A549 (cell line): ENCODE measurements at regions not wholly inside any gene's neighbourhood (a gene's known extent, or its start where the extent isn't known, plus 50 kb on each side); places are given as distances from the start of the nearest gene placed in this dataset.

Experiments used
- CBX8 ChIP-seq: fragments of 200-600 bp; sonication (generic); IDR thresholded peaks from 2 replicates; pipeline ENCODE4 v1.6.1; 2016
- EP300 ChIP-seq, 2 experiments: fragments of >200 bp; sonication (Bioruptor Twin); formaldehyde crosslinking; IDR thresholded peaks; 2 replicates in 1 of 2; 3 replicates in 1 of 2; pipeline ENCODE4 v1.6.1; 2016 to 2017
- HDAC2 ChIP-seq: fragments of 200-600 bp; sonication (generic); IDR thresholded peaks from 2 replicates; pipeline ENCODE4 v1.6.1; 2016
- JUN ChIP-seq, 2 experiments: fragments of >200 bp; sonication (Bioruptor Twin); formaldehyde crosslinking; IDR thresholded peaks; 2 replicates in 1 of 2; 3 replicates in 1 of 2; pipeline ENCODE4 v1.6.1; 2016 to 2017
- KDM1A ChIP-seq: fragments of 200-600 bp; sonication (generic); IDR thresholded peaks from 2 replicates; pipeline ENCODE4 v1.6.1; 2016; ENCODE audit warnings: low read depth, mild to moderate bottlenecking
- POLR2A ChIP-seq: IDR thresholded peaks from 2 replicates; pipeline ENCODE4 v1.6.1; 2012; ENCODE audit warnings: mild to moderate bottlenecking, low read length
- RAD21 ChIP-seq, 2 experiments: fragments of >200 bp in 1 of 2; sonication (Bioruptor Twin) in 1 of 2; formaldehyde crosslinking in 1 of 2; IDR thresholded peaks in 1 of 2; conservative IDR thresholded peaks in 1 of 2; 2 replicates in 1 of 2; 3 replicates in 1 of 2; pipeline ENCODE4 v1.6.1; 2012 to 2018; ENCODE audit warnings: inconsistent platforms in 1 of 2
- SREBF2 ChIP-seq: fragments of 450-650 bp; IDR thresholded peaks from 2 replicates; pipeline ENCODE4 v1.6.1; 2014; ENCODE audit warnings: mild to moderate bottlenecking, moderate library complexity
- TP53 ChIP-seq: fragments of 250-450 bp; sonication (Bioruptor Pico); IDR thresholded peaks from 2 replicates; pipeline ENCODE4 v1.5.0; 2021; ENCODE audit warnings: mild to moderate bottlenecking, moderate library complexity
- TF ChIP-seq, protein P1 (sequence below): fragments of 200-600 bp; sonication (generic); IDR thresholded peaks from 2 replicates; pipeline ENCODE4 v1.6.1; 2016; ENCODE audit warnings: antibody characterized with exemption, mild to moderate bottlenecking, moderate library complexity
- TF ChIP-seq, protein P2 (sequence below): fragments of >200 bp; sonication (Bioruptor Twin); formaldehyde crosslinking; IDR thresholded peaks from 3 replicates; pipeline ENCODE4 v1.5.1; 2016

DNA sequence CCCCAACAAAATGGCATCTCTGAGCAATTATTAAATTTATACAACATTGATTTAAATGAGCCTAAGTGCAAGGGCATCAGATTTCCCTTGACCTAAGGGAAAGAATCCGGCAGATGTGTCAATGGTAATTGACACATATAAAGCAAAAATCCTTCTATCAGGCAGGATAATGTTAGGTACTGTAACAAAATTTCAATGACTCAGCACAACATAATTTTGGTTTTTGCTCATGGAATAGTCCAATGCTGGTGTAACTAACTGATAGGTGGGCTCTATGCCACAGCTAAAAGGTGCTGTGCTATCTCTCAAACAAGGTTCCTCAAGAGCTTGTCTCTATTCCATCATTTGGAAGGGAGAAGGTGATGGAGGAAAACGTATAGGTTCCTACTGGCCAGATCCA is 68.3 kb upstream of the MEIS1 start:
- TF ChIP-seq RAD21 (conservative IDR thresholded peaks at IDR 0.05 in 1 of 2, IDR thresholded peaks at IDR 0.05 in 1 of 2) = no peak
- no peak for TF ChIP-seq HDAC2
- TF ChIP-seq CBX8 = no peak
- TF ChIP-seq TP53 (CRISPR knock-in tag) = no peak
- TF ChIP-seq, protein P1, sequence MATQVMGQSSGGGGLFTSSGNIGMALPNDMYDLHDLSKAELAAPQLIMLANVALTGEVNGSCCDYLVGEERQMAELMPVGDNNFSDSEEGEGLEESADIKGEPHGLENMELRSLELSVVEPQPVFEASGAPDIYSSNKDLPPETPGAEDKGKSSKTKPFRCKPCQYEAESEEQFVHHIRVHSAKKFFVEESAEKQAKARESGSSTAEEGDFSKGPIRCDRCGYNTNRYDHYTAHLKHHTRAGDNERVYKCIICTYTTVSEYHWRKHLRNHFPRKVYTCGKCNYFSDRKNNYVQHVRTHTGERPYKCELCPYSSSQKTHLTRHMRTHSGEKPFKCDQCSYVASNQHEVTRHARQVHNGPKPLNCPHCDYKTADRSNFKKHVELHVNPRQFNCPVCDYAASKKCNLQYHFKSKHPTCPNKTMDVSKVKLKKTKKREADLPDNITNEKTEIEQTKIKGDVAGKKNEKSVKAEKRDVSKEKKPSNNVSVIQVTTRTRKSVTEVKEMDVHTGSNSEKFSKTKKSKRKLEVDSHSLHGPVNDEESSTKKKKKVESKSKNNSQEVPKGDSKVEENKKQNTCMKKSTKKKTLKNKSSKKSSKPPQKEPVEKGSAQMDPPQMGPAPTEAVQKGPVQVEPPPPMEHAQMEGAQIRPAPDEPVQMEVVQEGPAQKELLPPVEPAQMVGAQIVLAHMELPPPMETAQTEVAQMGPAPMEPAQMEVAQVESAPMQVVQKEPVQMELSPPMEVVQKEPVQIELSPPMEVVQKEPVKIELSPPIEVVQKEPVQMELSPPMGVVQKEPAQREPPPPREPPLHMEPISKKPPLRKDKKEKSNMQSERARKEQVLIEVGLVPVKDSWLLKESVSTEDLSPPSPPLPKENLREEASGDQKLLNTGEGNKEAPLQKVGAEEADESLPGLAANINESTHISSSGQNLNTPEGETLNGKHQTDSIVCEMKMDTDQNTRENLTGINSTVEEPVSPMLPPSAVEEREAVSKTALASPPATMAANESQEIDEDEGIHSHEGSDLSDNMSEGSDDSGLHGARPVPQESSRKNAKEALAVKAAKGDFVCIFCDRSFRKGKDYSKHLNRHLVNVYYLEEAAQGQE = no peak
- TF ChIP-seq, protein P2, sequence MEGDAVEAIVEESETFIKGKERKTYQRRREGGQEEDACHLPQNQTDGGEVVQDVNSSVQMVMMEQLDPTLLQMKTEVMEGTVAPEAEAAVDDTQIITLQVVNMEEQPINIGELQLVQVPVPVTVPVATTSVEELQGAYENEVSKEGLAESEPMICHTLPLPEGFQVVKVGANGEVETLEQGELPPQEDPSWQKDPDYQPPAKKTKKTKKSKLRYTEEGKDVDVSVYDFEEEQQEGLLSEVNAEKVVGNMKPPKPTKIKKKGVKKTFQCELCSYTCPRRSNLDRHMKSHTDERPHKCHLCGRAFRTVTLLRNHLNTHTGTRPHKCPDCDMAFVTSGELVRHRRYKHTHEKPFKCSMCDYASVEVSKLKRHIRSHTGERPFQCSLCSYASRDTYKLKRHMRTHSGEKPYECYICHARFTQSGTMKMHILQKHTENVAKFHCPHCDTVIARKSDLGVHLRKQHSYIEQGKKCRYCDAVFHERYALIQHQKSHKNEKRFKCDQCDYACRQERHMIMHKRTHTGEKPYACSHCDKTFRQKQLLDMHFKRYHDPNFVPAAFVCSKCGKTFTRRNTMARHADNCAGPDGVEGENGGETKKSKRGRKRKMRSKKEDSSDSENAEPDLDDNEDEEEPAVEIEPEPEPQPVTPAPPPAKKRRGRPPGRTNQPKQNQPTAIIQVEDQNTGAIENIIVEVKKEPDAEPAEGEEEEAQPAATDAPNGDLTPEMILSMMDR = no peak
- TF ChIP-seq JUN (IDR thresholded peaks at IDR 0.05) = no peak
- no peak for TF ChIP-seq EP300 (IDR thresholded peaks at IDR 0.05)
- TF ChIP-seq KDM1A = no peak
- no peak for TF ChIP-seq SREBF2
- TF ChIP-seq POLR2A = no peak
